ENCODE measurements at regions not wholly inside any gene's neighbourhood (a gene's known extent, or its start where the extent isn't known, plus 50 kb on each side); places are given as distances from the start of the nearest gene placed in this dataset.

DNA sequence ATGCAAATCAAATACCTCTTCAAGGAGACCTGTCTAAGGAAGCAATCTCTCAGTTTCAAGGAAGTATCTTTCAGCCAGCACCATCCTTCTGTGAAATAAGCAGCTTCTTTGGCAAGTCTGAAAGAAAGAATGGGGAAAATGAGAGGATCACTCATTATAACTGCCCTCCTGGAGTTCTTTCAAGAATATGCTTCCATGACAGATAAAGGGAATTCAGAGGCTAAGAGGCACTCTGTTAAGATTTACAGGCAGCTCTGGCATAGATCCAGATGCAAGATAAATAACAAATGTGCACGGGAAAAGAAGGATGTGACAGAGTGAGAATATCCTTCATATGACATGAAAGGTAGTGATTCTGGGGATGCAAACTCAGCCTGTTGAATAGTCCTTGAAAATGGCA lies 348.2 kb upstream of the CCNG1 start:
- H3K4me3 ChIP-seq (ENCODE audit: control insufficient read depth, low read depth, low read length), result no peak overlapping the region
- no peak for TF ChIP-seq CTCF (IDR thresholded peaks at IDR 0.05; ENCODE audit: control insufficient read depth, insufficient read depth, low read depth, low read length, missing control alignments)
- DNase-seq (ENCODE audit: low read depth), result no peak

GRCh38 chr5:163089926-163090325 lies 347.5 kb upstream of the CCNG1 start:
- TF ChIP-seq CTCF (IDR thresholded peaks at IDR 0.05; ENCODE audit: control insufficient read depth, insufficient read depth, low read depth, low read length, missing control alignments), result no peak
- no peak overlapping the region for H3K4me3 ChIP-seq (ENCODE audit: control insufficient read depth, low read depth, low read length)
- no peak for DNase-seq (ENCODE audit: low read depth)

- no peak overlapping the region for H3K4me3 ChIP-seq (ENCODE audit: control insufficient read depth, low read depth, low read length)
- DNase-seq (ENCODE audit: low read depth), result no peak
Observed at GRCh38 chr5:163094492-163095180, 342.8 kb upstream of the CCNG1 start.

GRCh38 chr5:163104464-163104863 lies 332.9 kb upstream of the CCNG1 start:
- no peak for DNase-seq (ENCODE audit: low read depth)
- no peak overlapping the region for H3K4me3 ChIP-seq (ENCODE audit: control insufficient read depth, low read depth, low read length)
- no peak for TF ChIP-seq CTCF (IDR thresholded peaks at IDR 0.05; ENCODE audit: control insufficient read depth, insufficient read depth, low read depth, low read length, missing control alignments)

More at GRCh38 chr5:163094492-163095180, 342.8 kb upstream of the CCNG1 start:
- no peak for TF ChIP-seq CTCF (IDR thresholded peaks at IDR 0.05; ENCODE audit: control insufficient read depth, insufficient read depth, low read depth, low read length, missing control alignments)

DNA sequence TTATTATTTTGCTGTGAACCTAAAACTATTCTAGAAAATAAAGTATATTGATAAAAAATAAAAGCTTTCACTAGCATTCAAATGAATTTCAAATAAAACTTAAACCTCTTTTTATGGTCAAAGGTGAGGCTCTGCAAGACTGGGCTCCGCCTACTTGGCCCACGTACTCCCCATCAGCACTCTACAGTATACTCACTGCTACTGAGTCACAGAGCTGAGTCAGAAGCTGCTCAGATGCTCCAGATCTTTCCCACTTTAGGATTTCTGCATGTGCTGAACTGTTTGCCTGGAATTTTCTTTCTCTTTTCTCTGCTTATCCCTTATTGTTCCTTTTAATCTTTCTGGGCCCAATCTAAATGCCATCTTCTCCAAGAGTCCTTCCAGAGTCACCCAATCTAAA lies 331.9 kb upstream of the CCNG1 start:
- H3K4me3 ChIP-seq (ENCODE audit: control insufficient read depth, low read depth, low read length), result no peak overlapping the region
- TF ChIP-seq CTCF (IDR thresholded peaks at IDR 0.05; ENCODE audit: control insufficient read depth, insufficient read depth, low read depth, low read length, missing control alignments), result no peak
- no peak for DNase-seq (ENCODE audit: low read depth)

- no peak for TF ChIP-seq CTCF (IDR thresholded peaks at IDR 0.05; ENCODE audit: control insufficient read depth, insufficient read depth, low read depth, low read length, missing control alignments)
- DNase-seq (ENCODE audit: low read depth), result no peak
Observed at GRCh38 chr5:163106098-163106497, 331.3 kb upstream of the CCNG1 start.

More at GRCh38 chr5:163106098-163106497, 331.3 kb upstream of the CCNG1 start:
- H3K4me3 ChIP-seq (ENCODE audit: control insufficient read depth, low read depth, low read length), result no peak overlapping the region

Measured in AG09309 (cell line).